ENCODE measurements at regions not wholly inside any gene's neighbourhood (a gene's known extent, or its start where the extent isn't known, plus 50 kb on each side); places are given as distances from the start of the nearest gene placed in this dataset.

GRCh38 chr3:74897006-74897405 lies 282.5 kb upstream of the CNTN3 start:
- TF ChIP-seq, protein P1, sequence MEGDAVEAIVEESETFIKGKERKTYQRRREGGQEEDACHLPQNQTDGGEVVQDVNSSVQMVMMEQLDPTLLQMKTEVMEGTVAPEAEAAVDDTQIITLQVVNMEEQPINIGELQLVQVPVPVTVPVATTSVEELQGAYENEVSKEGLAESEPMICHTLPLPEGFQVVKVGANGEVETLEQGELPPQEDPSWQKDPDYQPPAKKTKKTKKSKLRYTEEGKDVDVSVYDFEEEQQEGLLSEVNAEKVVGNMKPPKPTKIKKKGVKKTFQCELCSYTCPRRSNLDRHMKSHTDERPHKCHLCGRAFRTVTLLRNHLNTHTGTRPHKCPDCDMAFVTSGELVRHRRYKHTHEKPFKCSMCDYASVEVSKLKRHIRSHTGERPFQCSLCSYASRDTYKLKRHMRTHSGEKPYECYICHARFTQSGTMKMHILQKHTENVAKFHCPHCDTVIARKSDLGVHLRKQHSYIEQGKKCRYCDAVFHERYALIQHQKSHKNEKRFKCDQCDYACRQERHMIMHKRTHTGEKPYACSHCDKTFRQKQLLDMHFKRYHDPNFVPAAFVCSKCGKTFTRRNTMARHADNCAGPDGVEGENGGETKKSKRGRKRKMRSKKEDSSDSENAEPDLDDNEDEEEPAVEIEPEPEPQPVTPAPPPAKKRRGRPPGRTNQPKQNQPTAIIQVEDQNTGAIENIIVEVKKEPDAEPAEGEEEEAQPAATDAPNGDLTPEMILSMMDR (IDR thresholded peaks at IDR 0.05): peak in 6 of 12 donors; percentile 3 to 26 (median 13)
- TF ChIP-seq POLR2A (IDR thresholded peaks at IDR 0.05): no peak
